H9 (cell line): ENCODE measurements at regions not wholly inside any gene's neighbourhood (a gene's known extent, or its start where the extent isn't known, plus 50 kb on each side); places are given as distances from the start of the nearest gene placed in this dataset.
A peak's percentile ranks its signal among the peaks of the same experiment; 100 is the strongest.
"Not testable (repeated sequence)": the region's sequence is repeated elsewhere in the genome, so short reads cannot be mapped to it uniquely, and the experiment has no call there.

Experiments
- DNase-seq: peaks from one replicate; pipeline ENCODE4 v3.0.0-alpha.2; 2017
- H2AFZ ChIP-seq: one replicate; pipeline ENCODE4 v1.6.1; 2013; ENCODE audit warnings: mild to moderate bottlenecking, low read length, control low read depth, moderate library complexity
- H2AK5ac ChIP-seq: 2 replicates; pipeline ENCODE4 v1.6.1; 2013; ENCODE audit warnings: low read length, control low read depth, mixed read lengths; ENCODE audit not compliant: insufficient read length
- H2BK120ac ChIP-seq: one replicate; pipeline ENCODE4 v1.6.1; 2013; ENCODE audit warnings: low read depth, mild to moderate bottlenecking, low read length, control low read depth, inconsistent platforms; ENCODE audit not compliant: poor library complexity, severe bottlenecking
- H2BK12ac ChIP-seq: 2 replicates; pipeline ENCODE4 v1.6.1; 2013; ENCODE audit warnings: low read length, control low read depth, mixed read lengths, low read depth; ENCODE audit not compliant: insufficient read length
- H2BK15ac ChIP-seq: 2 replicates; pipeline ENCODE4 v1.6.1; 2013; ENCODE audit warnings: low read depth, low read length, control low read depth
- H2BK20ac ChIP-seq: one replicate; pipeline ENCODE4 v1.6.1; 2013; ENCODE audit warnings: low read depth, mild to moderate bottlenecking, low read length, control low read depth, inconsistent platforms; ENCODE audit not compliant: poor library complexity, severe bottlenecking
- H2BK5ac ChIP-seq: 2 replicates; pipeline ENCODE4 v1.6.1; 2013; ENCODE audit warnings: low read length, control low read depth, mixed read lengths; ENCODE audit not compliant: insufficient read length
- H3K14ac ChIP-seq: 2 replicates; pipeline ENCODE4 v1.6.1; 2013; ENCODE audit warnings: low read length, control low read depth; ENCODE audit not compliant: insufficient read depth
- H3K18ac ChIP-seq: 2 replicates; pipeline ENCODE4 v1.6.1; 2013; ENCODE audit warnings: low read depth, mild to moderate bottlenecking, mixed read lengths, low read length, control low read depth; ENCODE audit not compliant: insufficient read length
- H3K23ac ChIP-seq: 2 replicates; pipeline ENCODE4 v1.6.1; 2013; ENCODE audit warnings: low read length, control low read depth, mixed read lengths, low read depth; ENCODE audit not compliant: insufficient read length
- H3K23me2 ChIP-seq: 2 replicates; pipeline ENCODE4 v1.6.1; 2013; ENCODE audit warnings: low read depth, mild to moderate bottlenecking, mixed read lengths, low read length, control low read depth; ENCODE audit not compliant: insufficient read length, poor library complexity, severe bottlenecking
- H3K27ac ChIP-seq: 2 replicates; pipeline ENCODE4 v1.5.1; 2013; ENCODE audit warnings: low read length, control low read depth, mixed read lengths, low read depth; ENCODE audit not compliant: insufficient read length
- H3K27me3 ChIP-seq: 2 replicates; pipeline ENCODE4 v1.6.1; 2013; ENCODE audit warnings: low read length, control low read depth, inconsistent platforms; ENCODE audit not compliant: insufficient read depth
- H3K4ac ChIP-seq: 2 replicates; pipeline ENCODE4 v1.6.1; 2013; ENCODE audit warnings: low read depth, mild to moderate bottlenecking, control low read depth, inconsistent platforms, low read length, moderate library complexity
- H3K4me1 ChIP-seq: 2 replicates; pipeline ENCODE4 v1.6.1; 2013; ENCODE audit warnings: low read length, control low read depth, inconsistent platforms; ENCODE audit not compliant: insufficient read depth
- H3K4me2 ChIP-seq: 2 replicates; pipeline ENCODE4 v1.6.1; 2013; ENCODE audit warnings: low read length, control low read depth, mixed read lengths; ENCODE audit not compliant: insufficient read length, insufficient read depth
- H3K56ac ChIP-seq: 2 replicates; pipeline ENCODE4 v1.6.1; 2013; ENCODE audit warnings: low read depth, mild to moderate bottlenecking, mixed read lengths, low read length, control low read depth; ENCODE audit not compliant: insufficient read length
- H3K79me1 ChIP-seq: 2 replicates; pipeline ENCODE4 v1.6.1; 2013; ENCODE audit warnings: low read depth, mild to moderate bottlenecking, moderate library complexity, low read length, control low read depth, inconsistent platforms; ENCODE audit not compliant: insufficient read depth, poor library complexity, severe bottlenecking
- H3K79me2 ChIP-seq: 2 replicates; pipeline ENCODE4 v1.6.1; 2013; ENCODE audit warnings: low read length, control low read depth, inconsistent platforms; ENCODE audit not compliant: insufficient read depth
- H3K9ac ChIP-seq: 2 replicates; pipeline ENCODE4 v1.6.1; 2013; ENCODE audit warnings: low read length, control low read depth, mixed read lengths; ENCODE audit not compliant: insufficient read length; ENCODE audit errors: extremely low read depth
- H3K9me3 ChIP-seq: one replicate; pipeline ENCODE4 v1.6.1; 2013; ENCODE audit warnings: low read depth, low read length, inconsistent platforms; ENCODE audit not compliant: control insufficient read depth
- H3T11ph ChIP-seq: one replicate; pipeline ENCODE4 v1.6.1; 2013; ENCODE audit warnings: mild to moderate bottlenecking, low read length, control low read depth, inconsistent platforms
- H4K20me1 ChIP-seq: one replicate; pipeline ENCODE4 v1.6.1; 2013; ENCODE audit not compliant: control insufficient read depth, insufficient read length, insufficient read depth
- H4K5ac ChIP-seq: 2 replicates; pipeline ENCODE4 v1.6.1; 2013; ENCODE audit warnings: low read depth, mild to moderate bottlenecking, mixed read lengths, low read length, control low read depth; ENCODE audit not compliant: insufficient read length
- H4K8ac ChIP-seq: replicated peaks from 2 replicates; pipeline ENCODE4 v1.6.1; 2013; ENCODE audit warnings: low read length, control low read depth, mixed read lengths, low read depth; ENCODE audit not compliant: insufficient read length
- H4K91ac ChIP-seq: 2 replicates; pipeline ENCODE4 v1.6.1; 2013; ENCODE audit warnings: low read depth, mild to moderate bottlenecking, moderate library complexity, mixed read lengths, low read length, control low read depth; ENCODE audit not compliant: insufficient read length
- H3K27ac Mint-ChIP-seq, 3 experiments: 2 replicates in 2 of 3; 3 replicates in 1 of 3; pipeline ENCODE4 v1.8.0; 2020 to 2021; ENCODE audit warnings: mixed read lengths in 3 of 3, mild to moderate bottlenecking in 1 of 3, moderate library complexity in 1 of 3
- H3K27me3 Mint-ChIP-seq: 2 replicates; pipeline ENCODE4 v1.8.0; 2021; ENCODE audit warnings: low read depth, mild to moderate bottlenecking, moderate library complexity, mixed read lengths
- H3K36me3 Mint-ChIP-seq, 3 experiments: 2 replicates in 2 of 3; 3 replicates in 1 of 3; pipeline ENCODE4 v1.8.0; 2020 to 2021; ENCODE audit warnings: low read depth in 3 of 3, mixed read lengths in 3 of 3; ENCODE audit not compliant: insufficient read depth in 1 of 3
- H3K4me1 Mint-ChIP-seq, 2 experiments: 2 replicates each; pipeline ENCODE4 v1.8.0; 2020; ENCODE audit warnings: mixed read lengths in 2 of 2
- H3K4me3 Mint-ChIP-seq, 2 experiments: 2 replicates in 1 of 2; 3 replicates in 1 of 2; pipeline ENCODE4 v1.8.0; 2020 to 2021; ENCODE audit warnings: mild to moderate bottlenecking in 2 of 2, mixed read lengths in 2 of 2, moderate library complexity in 1 of 2
- H3K9me3 Mint-ChIP-seq, 2 experiments: 2 replicates in 1 of 2; 3 replicates in 1 of 2; pipeline ENCODE4 v1.8.0; 2020; ENCODE audit warnings: mild to moderate bottlenecking in 2 of 2, mixed read lengths in 2 of 2, moderate library complexity in 1 of 2
- CTCF ChIP-seq: fragments of 200-600 bp; sonication (generic); conservative IDR thresholded peaks from 3 replicates; pipeline ENCODE4 v1.8.0; 2021; ENCODE audit warnings: antibody characterized with exemption, mild to moderate bottlenecking
- WGBS: extraction: QIAGEN DNeasy Blood & Tissue Kit; methylation state at CpG from one replicate; pipeline ENCODE4 v1.1.7; 2013; ENCODE audit warnings: missing lambda C conversion rate, low lambda C conversion rate, mixed read lengths; ENCODE audit not compliant: insufficient read length; ENCODE audit errors: extremely low coverage; 5-methylcytosine and 5-hydroxymethylcytosine counted together

DNA sequence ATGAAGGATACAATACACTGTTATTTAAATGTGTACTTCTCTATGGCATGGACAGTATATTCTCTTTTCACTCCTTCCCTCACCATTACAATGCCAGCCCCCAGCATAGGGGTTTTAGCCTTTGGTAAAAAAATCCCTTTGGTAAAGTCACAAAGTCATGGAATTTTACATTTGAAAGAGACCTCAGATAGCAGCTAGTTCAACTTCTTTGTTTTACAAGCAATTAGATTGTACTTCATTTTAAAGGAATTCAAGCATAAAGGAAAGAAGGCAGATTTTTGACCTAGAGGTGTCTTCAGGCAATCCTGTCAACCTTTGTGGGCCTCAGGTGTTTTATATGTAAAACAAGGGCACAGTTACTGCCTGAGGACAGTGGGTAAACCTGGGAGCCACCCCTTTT is 1188.4 kb upstream of the AUTS2 start:
- no peak overlapping the region for H3K56ac ChIP-seq
- H3K9me3 Mint-ChIP-seq = peaks cover 0 to 4% of the 10 kb centered on the region in 2 experiments; a peak in 3 of 5 replicates
- no peaks in the 10 kb centered on the region; the same call in 1 of the 2 replicates for H3K27me3 Mint-ChIP-seq

DNA sequence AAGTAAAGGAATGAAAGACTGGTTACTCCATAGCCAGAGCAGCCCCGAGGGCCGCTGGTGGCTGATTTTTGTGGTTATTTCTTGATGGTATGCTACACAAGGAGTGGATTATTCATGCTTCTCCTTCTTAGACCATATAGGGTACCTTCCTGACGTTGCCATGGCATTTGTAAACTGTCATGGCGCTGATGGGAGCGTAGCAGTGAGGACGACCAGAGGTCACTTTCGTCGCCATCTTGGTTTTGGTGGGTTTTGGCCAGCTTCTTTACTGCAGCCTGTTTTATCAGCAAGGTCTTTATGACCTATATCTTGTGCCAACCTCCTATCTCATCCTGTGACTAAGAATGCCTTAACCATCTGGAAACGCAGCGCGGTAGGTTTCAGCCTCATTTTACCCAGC is 1187.6 kb upstream of the AUTS2 start:
- not testable (repeated sequence) for H3K23ac ChIP-seq, H2BK12ac ChIP-seq, H2BK120ac ChIP-seq, H3T11ph ChIP-seq, H4K5ac ChIP-seq, H3K27me3 ChIP-seq, H2BK5ac ChIP-seq, H4K91ac ChIP-seq, H3K79me2 ChIP-seq, H3K4ac ChIP-seq, H2BK20ac ChIP-seq, H3K4me3 Mint-ChIP-seq, H3K79me1 ChIP-seq, H3K4me2 ChIP-seq, H3K4me1 ChIP-seq, H3K9me3 ChIP-seq, H4K20me1 ChIP-seq, H3K9me3 Mint-ChIP-seq, H3K14ac ChIP-seq, H3K23me2 ChIP-seq, H3K56ac ChIP-seq, H3K27me3 Mint-ChIP-seq, H2AK5ac ChIP-seq, H3K18ac ChIP-seq, H4K8ac ChIP-seq, H3K9ac ChIP-seq, H2AFZ ChIP-seq, H2BK15ac ChIP-seq, DNase-seq, H3K27ac ChIP-seq
- peak overlapping the region in 1 of 3 experiments; percentile 32; a peak in 1 of 7 replicates for H3K27ac Mint-ChIP-seq
- peaks cover 40% of the 10 kb centered on the region in 2 experiments for H3K4me1 Mint-ChIP-seq
- H3K36me3 Mint-ChIP-seq = peaks cover 0 to 13% (median 2%) of the 10 kb centered on the region in 3 experiments; a peak in 4 of 7 replicates
- WGBS = no CpG with 5 or more reads among the region's 11 CpGs

More for the DNA sequence above, 1188.4 kb upstream of the AUTS2 start:
- H3K23ac ChIP-seq = no peak overlapping the region
- no peak overlapping the region for H3K4ac ChIP-seq
- H2BK5ac ChIP-seq = no peak overlapping the region
- H4K5ac ChIP-seq = no peak overlapping the region
- no peak overlapping the region for H2AK5ac ChIP-seq
- no peaks in the 10 kb centered on the region for H3K9me3 ChIP-seq
- no peak for DNase-seq
- H2BK12ac ChIP-seq = no peak overlapping the region
- no peak overlapping the region for H3K4me2 ChIP-seq
- H3K79me1 ChIP-seq = no peaks in the 10 kb centered on the region
- Mint-ChIP-seq H3K4me1 (peaks cover 37 to 40% of the 10 kb centered on the region in 2 experiments), H3K4me3 (no peak overlapping the region), H3K36me3 (peaks cover 0 to 7% (median 0%) of the 10 kb centered on the region in 3 experiments; a peak in 2 of 7 replicates), H3K27ac (peak overlapping the region; percentile 65 to 90 (median 87); a peak in 6 of 7 replicates)
- no peaks in the 10 kb centered on the region for H3K79me2 ChIP-seq
- no peak overlapping the region for H2BK15ac ChIP-seq
- peaks cover 4% of the 10 kb centered on the region; the same call in 1 of the 2 replicates for H3K4me1 ChIP-seq
- no peak overlapping the region for H3T11ph ChIP-seq
- no peaks in the 10 kb centered on the region for H4K20me1 ChIP-seq
- H4K8ac ChIP-seq = no peak overlapping the region
- H3K18ac ChIP-seq = no peak overlapping the region
- no peak overlapping the region for H3K27ac ChIP-seq
- no peaks in the 10 kb centered on the region for H3K27me3 ChIP-seq
- no peak for TF ChIP-seq CTCF
- no peak overlapping the region for H3K9ac ChIP-seq
- H2AFZ ChIP-seq = no peak overlapping the region
- H2BK20ac ChIP-seq = no peak overlapping the region
- H2BK120ac ChIP-seq = no peak overlapping the region
- no peak overlapping the region for H3K14ac ChIP-seq
- no peak overlapping the region for H4K91ac ChIP-seq
- no peaks in the 10 kb centered on the region for H3K23me2 ChIP-seq
